HCT116 (cell line): ENCODE measurements at regions not wholly inside any gene's neighbourhood (a gene's known extent, or its start where the extent isn't known, plus 50 kb on each side); places are given as distances from the start of the nearest gene placed in this dataset.

Experiments used
- ATAC-seq: fragments of 200-7000 bp; cut with Tn5 transposase; 2 replicates; pipeline ENCODE4 v1.9.1; 2020; ENCODE audit warnings: mild to moderate bottlenecking, moderate library complexity
- BruUV-seq: library from RNA; stranded (reverse); fragments of 400-500 nt; replicated peaks from 2 replicates; lab custom pipeline; 2021; lab: Mats Ljungman, UMichigan
- CTCF ChIA-PET: fragments of 300-600 bp; sonication (Branson Sonifier 250); formaldehyde crosslinking; loops from one replicate; lab custom pipeline; 2021; ENCODE audit warnings: antibody characterized with exemption; lab: Charles Lee
- POLR2A ChIA-PET: fragments of 300-600, 350-600 bp; sonication (Branson Sonifier 250); formaldehyde crosslinking; loops from one replicate; lab custom pipeline; 2021; ENCODE audit warnings: antibody characterized with exemption; lab: Charles Lee
- RAD21 ChIA-PET, 2 experiments: fragments of 300-600 bp; sonication (Branson Sonifier 250); formaldehyde crosslinking; loops; one replicate each; lab custom pipeline; 2023; ENCODE audit warnings: low total read pairs in 2 of 2; ENCODE audit not compliant: uncharacterized antibody in 2 of 2, unreplicated experiment in 2 of 2, low non-redundant PET in 1 of 2; lab: Charles Lee
- DNase-seq: peaks from one replicate; pipeline ENCODE4 v3.0.0-alpha.2; 2010; ENCODE audit warnings: low read depth, low spot score
- H2AFZ ChIP-seq: fragments of 200-600 bp; shearing (Covaris generic), sonication (generic); 2 replicates; pipeline ENCODE4 v1.6.1; 2017; ENCODE audit warnings: low read depth, mixed run types, mixed read lengths, antibody characterized with exemption, low read length; ENCODE audit not compliant: poor library complexity, severe bottlenecking
- H3K27ac ChIP-seq: 2 replicates; pipeline ENCODE4 v1.5.1; 2012; ENCODE audit warnings: low read depth, low read length
- H3K27me3 ChIP-seq: fragments of 200-600 bp; sonication (generic); 2 replicates; pipeline ENCODE4 v1.6.1; 2016; ENCODE audit warnings: mixed run types, low read length, mixed read lengths; ENCODE audit not compliant: insufficient read depth
- H3K36me3 ChIP-seq, 2 experiments: fragments of 200-500 bp in 1 of 2; fragments of 200-600 bp in 1 of 2; sonication (Bioruptor generic) in 1 of 2; sonication (generic) in 1 of 2; 2 replicates each; pipeline versions ENCODE4 v1.5.1 to v1.6.1; 2014 to 2016; ENCODE audit warnings: low read length in 2 of 2, inconsistent platforms in 1 of 2, mixed read lengths in 1 of 2, mixed run types in 1 of 2; ENCODE audit not compliant: insufficient read depth in 2 of 2, control insufficient read depth in 1 of 2
- H3K4me1 ChIP-seq, 2 experiments: fragments of 200-600 bp in 1 of 2; sonication (generic) in 1 of 2; 2 replicates each; pipeline versions ENCODE4 v1.5.1 to v1.6.1; 2012 to 2017; ENCODE audit warnings: low read length in 2 of 2, inconsistent platforms in 1 of 2, mild to moderate bottlenecking in 1 of 2, mixed read lengths in 1 of 2, mixed run types in 1 of 2, moderate library complexity in 1 of 2; ENCODE audit not compliant: insufficient read depth in 2 of 2, control insufficient read depth in 1 of 2
- H3K4me2 ChIP-seq: fragments of 200-600 bp; sonication (generic); 2 replicates; pipeline ENCODE4 v1.6.1; 2017; ENCODE audit warnings: mixed run types, low read length, mixed read lengths
- H3K4me3 ChIP-seq, 2 experiments: fragments of 200-600 bp in 1 of 2; sonication (generic) in 1 of 2; replicated peaks in 1 of 2; 2 replicates each; pipeline ENCODE4 v1.5.1; 2011 to 2016; ENCODE audit warnings: low read length in 2 of 2, control low read depth in 1 of 2, low read depth in 1 of 2, mild to moderate bottlenecking in 1 of 2, mixed read lengths in 1 of 2, mixed run types in 1 of 2
- H3K79me2 ChIP-seq: fragments of 200-600 bp; sonication (generic); 2 replicates; pipeline ENCODE4 v1.6.1; 2017; ENCODE audit warnings: mild to moderate bottlenecking, mixed run types, low read length, moderate library complexity, mixed read lengths; ENCODE audit not compliant: insufficient read depth
- H3K9ac ChIP-seq: fragments of 200-600 bp; sonication (generic); 2 replicates; pipeline ENCODE4 v1.6.1; 2016; ENCODE audit warnings: low read length, mixed read lengths
- H3K9me2 ChIP-seq: fragments of 200-600 bp; sonication (generic), shearing (Covaris generic); 2 replicates; pipeline ENCODE4 v1.6.1; 2017; ENCODE audit warnings: mixed run types, mild to moderate bottlenecking, moderate library complexity; ENCODE audit not compliant: insufficient read depth
- H3K9me3 ChIP-seq, 2 experiments: fragments of 200-500 bp in 1 of 2; fragments of 200-600 bp in 1 of 2; sonication (Bioruptor generic) in 1 of 2; sonication (generic) in 1 of 2; 2 replicates each; pipeline ENCODE4 v1.6.1; 2014 to 2017; ENCODE audit warnings: low read length in 2 of 2, mixed read lengths in 2 of 2, inconsistent platforms in 1 of 2, low read depth in 1 of 2, mild to moderate bottlenecking in 1 of 2, mixed run types in 1 of 2, moderate library complexity in 1 of 2; ENCODE audit not compliant: control insufficient read depth in 1 of 2, insufficient read depth in 1 of 2
- H4K20me1 ChIP-seq: fragments of 200-600 bp; sonication (generic), shearing (Covaris generic); 2 replicates; pipeline ENCODE4 v1.6.1; 2017; ENCODE audit warnings: mixed run types, mild to moderate bottlenecking, moderate library complexity; ENCODE audit not compliant: insufficient read depth
- CBX3 ChIP-seq: IDR thresholded peaks from 2 replicates; pipeline ENCODE4 v1.6.1; 2012; ENCODE audit warnings: low read depth
- ELF1 ChIP-seq: IDR thresholded peaks from 2 replicates; pipeline ENCODE4 v1.6.1; 2012; ENCODE audit warnings: low read depth, borderline replicate concordance
- EZH2 ChIP-seq: fragments of 200-600 bp; sonication (generic); IDR thresholded peaks from 2 replicates; pipeline ENCODE4 v1.6.1; 2017; ENCODE audit warnings: antibody characterized with exemption, mixed run types
- EZH2phosphoT487 ChIP-seq: fragments of 200-600 bp; IDR thresholded peaks from 2 replicates; pipeline ENCODE4 v1.6.1; 2018; ENCODE audit warnings: antibody characterized with exemption, borderline replicate concordance
- POLR2AphosphoS5 ChIP-seq: IDR thresholded peaks from 2 replicates; pipeline ENCODE4 v1.6.1; 2011; ENCODE audit warnings: mild to moderate bottlenecking, low read depth, low read length, moderate library complexity
- RAD21 ChIP-seq: IDR thresholded peaks from 2 replicates; pipeline ENCODE4 v1.6.1; 2012; ENCODE audit warnings: low read depth, mild to moderate bottlenecking
- REST ChIP-seq: IDR thresholded peaks from 2 replicates; pipeline ENCODE4 v1.6.1; 2012; ENCODE audit warnings: low read depth
- SP1 ChIP-seq: IDR thresholded peaks from 2 replicates; pipeline ENCODE4 v1.6.1; 2012; ENCODE audit warnings: low read depth
- YY1 ChIP-seq: IDR thresholded peaks from 2 replicates; pipeline ENCODE4 v1.6.1; 2011; ENCODE audit warnings: low read length, low read depth, moderate library complexity, mild to moderate bottlenecking; ENCODE audit not compliant: insufficient replicate concordance; ENCODE audit errors: extremely low read depth
- ZFX ChIP-seq: fragments of 450-650 bp; IDR thresholded peaks from 2 replicates; pipeline ENCODE4 v1.6.1; 2017
- intact Hi-C: fragments of 100-400 bp; cut with micrococcal nuclease; formaldehyde crosslinking; loops from 2 replicates; pipeline ENCODE4 v1.10.0; 2022
- TF ChIP-seq, protein P1 (sequence below): IDR thresholded peaks from 2 replicates; pipeline ENCODE4 v1.6.1; 2012

DNA sequence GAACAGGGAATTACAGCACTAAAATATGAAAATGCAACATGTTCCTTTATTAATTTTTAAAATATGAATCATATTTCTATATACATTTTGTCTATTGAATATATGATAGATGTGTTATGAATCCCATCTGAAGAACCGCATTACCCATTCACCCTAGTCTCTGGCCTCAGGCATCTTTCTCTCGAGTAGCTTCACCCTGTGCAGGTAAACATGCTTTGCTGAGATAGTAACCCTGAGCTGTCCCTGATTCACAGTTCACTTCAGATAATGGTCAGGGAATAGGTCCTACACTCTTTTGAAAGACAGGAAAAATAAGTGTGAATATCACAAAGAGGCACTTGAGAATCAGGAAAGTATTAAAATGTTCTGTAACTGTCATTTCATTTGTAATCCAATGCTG lies 766.8 kb downstream of the IRX1 start:
- ChIA-PET CTCF (no interaction called here), RAD21 (no interaction called here), POLR2A (no interaction called here)
- H3K36me3 ChIP-seq: no peaks in the 10 kb centered on the region
- no peak overlapping the region for H3K4me3 ChIP-seq
- H3K9ac ChIP-seq: no peak overlapping the region
- H3K27me3 ChIP-seq: no peaks in the 10 kb centered on the region
- no peak overlapping the region for H2AFZ ChIP-seq
- no peaks in the 10 kb centered on the region for H4K20me1 ChIP-seq
- no peak overlapping the region for H3K4me2 ChIP-seq
- no peak for DNase-seq
- H3K9me2 ChIP-seq: no peaks in the 10 kb centered on the region
- TF ChIP-seq REST (no peak), YY1 (no peak), EZH2 (no peak), EZH2phosphoT487 (no peak), POLR2AphosphoS5 (no peak), RAD21 (no peak), SP1 (no peak), ZFX (no peak), ELF1 (no peak), CBX3 (no peak)
- TF ChIP-seq, protein P1, sequence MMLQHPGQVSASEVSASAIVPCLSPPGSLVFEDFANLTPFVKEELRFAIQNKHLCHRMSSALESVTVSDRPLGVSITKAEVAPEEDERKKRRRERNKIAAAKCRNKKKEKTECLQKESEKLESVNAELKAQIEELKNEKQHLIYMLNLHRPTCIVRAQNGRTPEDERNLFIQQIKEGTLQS: no peak
- no peak overlapping the region for H3K27ac ChIP-seq
- H3K9me3 ChIP-seq: peaks cover 0 to 21% of the 10 kb centered on the region in 2 experiments; a peak in 3 of 4 replicates
- ATAC-seq: no peak
- H3K4me1 ChIP-seq: no peaks in the 10 kb centered on the region
- no peaks in the 10 kb centered on the region for H3K79me2 ChIP-seq
- intact Hi-C loops: no loop called here
- no TSS peak for BruUV-seq
